ENCODE measurements at regions not wholly inside any gene's neighbourhood (a gene's known extent, or its start where the extent isn't known, plus 50 kb on each side); places are given as distances from the start of the nearest gene placed in this dataset.

- Histone ChIP-seq H3K9me3 (ENCODE audit: insufficient read depth, low read depth, low read length) (no peaks in the 10 kb centered on the region), H3K9me2 (replicated peaks; ENCODE audit: low read depth, low read length) (no peaks in the 10 kb centered on the region), H3K4me1 (ENCODE audit: insufficient read depth, low read length, poor library complexity, severe bottlenecking) (no peaks in the 10 kb centered on the region), H3F3A (ENCODE audit: low read depth) (no peaks in the 10 kb centered on the region), H2AFZ (ENCODE audit: low read length) (no peak overlapping the region), H3K4me2 (ENCODE audit: low read depth, low read length, poor library complexity, severe bottlenecking) (no peak overlapping the region), H3K27me3 (ENCODE audit: insufficient read depth, low read length, poor library complexity, severe bottlenecking) (no peaks in the 10 kb centered on the region), H4K20me1 (ENCODE audit: insufficient read depth, low read length, poor library complexity, severe bottlenecking) (no peaks in the 10 kb centered on the region), H3K79me2 (ENCODE audit: insufficient read depth, low read length) (no peaks in the 10 kb centered on the region), H3K9ac (ENCODE audit: low read depth, low read length, poor library complexity, severe bottlenecking) (no peak overlapping the region), H3K4me3 (ENCODE audit: low read length, poor library complexity, severe bottlenecking) (no peak overlapping the region), H3K36me3 (ENCODE audit: insufficient read depth, low read length) (no peaks in the 10 kb centered on the region)
- TF ChIP-seq EZH2phosphoT487 (IDR thresholded peaks at IDR 0.05; ENCODE audit: borderline replicate concordance) (no peak), CTCF (conservative IDR thresholded peaks at IDR 0.05; ENCODE audit: low read length) (no peak)
These were observed 78.3 kb upstream of the PPP2R3A start for GRCh38 chr3:135887220-135887619.

- Histone ChIP-seq H2AFZ (ENCODE audit: low read length) (no peak overlapping the region), H3K9me2 (replicated peaks; ENCODE audit: low read depth, low read length) (no peaks in the 10 kb centered on the region), H3K79me2 (ENCODE audit: insufficient read depth, low read length) (no peaks in the 10 kb centered on the region), H3K4me3 (ENCODE audit: low read length, poor library complexity, severe bottlenecking) (no peak overlapping the region), H3K4me1 (ENCODE audit: insufficient read depth, low read length, poor library complexity, severe bottlenecking) (no peaks in the 10 kb centered on the region), H3K9ac (ENCODE audit: low read depth, low read length, poor library complexity, severe bottlenecking) (no peak overlapping the region), H3F3A (ENCODE audit: low read depth) (no peaks in the 10 kb centered on the region), H3K9me3 (ENCODE audit: insufficient read depth, low read depth, low read length) (no peaks in the 10 kb centered on the region), H3K4me2 (ENCODE audit: low read depth, low read length, poor library complexity, severe bottlenecking) (no peak overlapping the region), H3K36me3 (ENCODE audit: insufficient read depth, low read length) (no peaks in the 10 kb centered on the region), H3K27me3 (ENCODE audit: insufficient read depth, low read length, poor library complexity, severe bottlenecking) (no peaks in the 10 kb centered on the region), H4K20me1 (ENCODE audit: insufficient read depth, low read length, poor library complexity, severe bottlenecking) (no peaks in the 10 kb centered on the region)
- TF ChIP-seq CTCF (conservative IDR thresholded peaks at IDR 0.05; ENCODE audit: low read length): no peak
- no peak for TF ChIP-seq EZH2phosphoT487 (IDR thresholded peaks at IDR 0.05; ENCODE audit: borderline replicate concordance)
These were observed 76.1 kb upstream of the PPP2R3A start for GRCh38 chr3:135889443-135889842.

GRCh38 chr3:135891121-135891520, 74.4 kb upstream of the PPP2R3A start:
- TF ChIP-seq EZH2phosphoT487 (IDR thresholded peaks at IDR 0.05; ENCODE audit: borderline replicate concordance): no peak
- no peak for TF ChIP-seq CTCF (conservative IDR thresholded peaks at IDR 0.05; ENCODE audit: low read length)
- Histone ChIP-seq H3F3A (ENCODE audit: low read depth) (no peaks in the 10 kb centered on the region), H3K79me2 (ENCODE audit: insufficient read depth, low read length) (no peaks in the 10 kb centered on the region), H3K4me1 (ENCODE audit: insufficient read depth, low read length, poor library complexity, severe bottlenecking) (no peaks in the 10 kb centered on the region), H3K4me2 (ENCODE audit: low read depth, low read length, poor library complexity, severe bottlenecking) (no peak overlapping the region), H3K9me3 (ENCODE audit: insufficient read depth, low read depth, low read length) (no peaks in the 10 kb centered on the region), H3K4me3 (ENCODE audit: low read length, poor library complexity, severe bottlenecking) (no peak overlapping the region), H3K36me3 (ENCODE audit: insufficient read depth, low read length) (no peaks in the 10 kb centered on the region), H3K9me2 (replicated peaks; ENCODE audit: low read depth, low read length) (no peaks in the 10 kb centered on the region), H2AFZ (ENCODE audit: low read length) (no peak overlapping the region), H3K9ac (ENCODE audit: low read depth, low read length, poor library complexity, severe bottlenecking) (no peak overlapping the region), H3K27me3 (ENCODE audit: insufficient read depth, low read length, poor library complexity, severe bottlenecking) (no peaks in the 10 kb centered on the region), H4K20me1 (ENCODE audit: insufficient read depth, low read length, poor library complexity, severe bottlenecking) (no peaks in the 10 kb centered on the region)

Measured in Loucy (cell line).